ENCODE measurements at regions not wholly inside any gene's neighbourhood (a gene's known extent, or its start where the extent isn't known, plus 50 kb on each side); places are given as distances from the start of the nearest gene placed in this dataset.
"Not testable (repeated sequence)": the region's sequence is repeated elsewhere in the genome, so short reads cannot be mapped to it uniquely, and the experiment has no call there.

- not testable (repeated sequence) for H3K36me3 ChIP-seq (ENCODE audit: insufficient read depth, low read length); H3K9me3 ChIP-seq (ENCODE audit: control insufficient read depth, insufficient read depth, low read length); H3K4me1 ChIP-seq (ENCODE audit: insufficient read depth, low read length); H3K9ac ChIP-seq (ENCODE audit: low read depth, low read length)
Observed at GRCh38 chr7:115172397-115172796, 250.5 kb downstream of the MDFIC start.

GRCh38 chr7:115153769-115154477 lies 232.0 kb downstream of the MDFIC start:
- H3K9ac ChIP-seq (ENCODE audit: low read depth, low read length) = no peak overlapping the region
- H3K4me1 ChIP-seq (ENCODE audit: insufficient read depth, low read length) = no peaks in the 10 kb centered on the region
- H3K36me3 ChIP-seq (ENCODE audit: insufficient read depth, low read length) = no peaks in the 10 kb centered on the region
- no peaks in the 10 kb centered on the region for H3K9me3 ChIP-seq (ENCODE audit: control insufficient read depth, insufficient read depth, low read length)

- H3K4me1 ChIP-seq (ENCODE audit: insufficient read depth, low read length) = no peaks in the 10 kb centered on the region
- no peaks in the 10 kb centered on the region for H3K9me3 ChIP-seq (ENCODE audit: control insufficient read depth, insufficient read depth, low read length)
- no peaks in the 10 kb centered on the region for H3K36me3 ChIP-seq (ENCODE audit: insufficient read depth, low read length)
- H3K9ac ChIP-seq (ENCODE audit: low read depth, low read length) = no peak overlapping the region
Observed at GRCh38 chr7:115153176-115153575, 231.3 kb downstream of the MDFIC start.

GRCh38 chr7:115146148-115146547 lies 224.3 kb downstream of the MDFIC start:
- H3K9ac ChIP-seq (ENCODE audit: low read depth, low read length) = no peak overlapping the region
- no peaks in the 10 kb centered on the region for H3K4me1 ChIP-seq (ENCODE audit: insufficient read depth, low read length)
- H3K9me3 ChIP-seq (ENCODE audit: control insufficient read depth, insufficient read depth, low read length) = no peaks in the 10 kb centered on the region
- no peaks in the 10 kb centered on the region for H3K36me3 ChIP-seq (ENCODE audit: insufficient read depth, low read length)

- Histone ChIP-seq H3K4me1 (ENCODE audit: insufficient read depth, low read length) (no peaks in the 10 kb centered on the region), H3K9me3 (ENCODE audit: control insufficient read depth, insufficient read depth, low read length) (no peaks in the 10 kb centered on the region), H3K36me3 (ENCODE audit: insufficient read depth, low read length) (no peaks in the 10 kb centered on the region), H3K9ac (ENCODE audit: low read depth, low read length) (no peak overlapping the region)
Observed at GRCh38 chr7:115145512-115145911, 223.6 kb downstream of the MDFIC start.

- Histone ChIP-seq H3K4me1 (ENCODE audit: insufficient read depth, low read length) (no peaks in the 10 kb centered on the region), H3K9ac (ENCODE audit: low read depth, low read length) (no peak overlapping the region), H3K36me3 (ENCODE audit: insufficient read depth, low read length) (no peaks in the 10 kb centered on the region), H3K9me3 (ENCODE audit: control insufficient read depth, insufficient read depth, low read length) (no peaks in the 10 kb centered on the region)
Observed at GRCh38 chr7:115137816-115138215, 215.9 kb downstream of the MDFIC start.

GRCh38 chr7:115136796-115137443 lies 215.0 kb downstream of the MDFIC start:
- H3K9ac ChIP-seq (ENCODE audit: low read depth, low read length) = no peak overlapping the region
- no peaks in the 10 kb centered on the region for H3K36me3 ChIP-seq (ENCODE audit: insufficient read depth, low read length)
- no peaks in the 10 kb centered on the region for H3K9me3 ChIP-seq (ENCODE audit: control insufficient read depth, insufficient read depth, low read length)
- H3K4me1 ChIP-seq (ENCODE audit: insufficient read depth, low read length) = no peaks in the 10 kb centered on the region

- no peaks in the 10 kb centered on the region for H3K36me3 ChIP-seq (ENCODE audit: insufficient read depth, low read length)
- no peaks in the 10 kb centered on the region for H3K9me3 ChIP-seq (ENCODE audit: control insufficient read depth, insufficient read depth, low read length)
- H3K9ac ChIP-seq (ENCODE audit: low read depth, low read length) = no peak overlapping the region
- H3K4me1 ChIP-seq (ENCODE audit: insufficient read depth, low read length) = no peaks in the 10 kb centered on the region
Observed at GRCh38 chr7:115135769-115136410, 214.0 kb downstream of the MDFIC start.

GRCh38 chr7:115135146-115135545 lies 213.3 kb downstream of the MDFIC start:
- no peaks in the 10 kb centered on the region for H3K36me3 ChIP-seq (ENCODE audit: insufficient read depth, low read length)
- H3K4me1 ChIP-seq (ENCODE audit: insufficient read depth, low read length) = no peaks in the 10 kb centered on the region
- H3K9me3 ChIP-seq (ENCODE audit: control insufficient read depth, insufficient read depth, low read length) = no peaks in the 10 kb centered on the region
- H3K9ac ChIP-seq (ENCODE audit: low read depth, low read length) = no peak overlapping the region

- no peaks in the 10 kb centered on the region for H3K4me1 ChIP-seq (ENCODE audit: insufficient read depth, low read length)
- no peak overlapping the region for H3K9ac ChIP-seq (ENCODE audit: low read depth, low read length)
- H3K9me3 ChIP-seq (ENCODE audit: control insufficient read depth, insufficient read depth, low read length) = no peaks in the 10 kb centered on the region
- H3K36me3 ChIP-seq (ENCODE audit: insufficient read depth, low read length) = no peaks in the 10 kb centered on the region
Observed at GRCh38 chr7:115133248-115133647, 211.4 kb downstream of the MDFIC start.

- H3K36me3 ChIP-seq (ENCODE audit: insufficient read depth, low read length) = no peaks in the 10 kb centered on the region
- no peaks in the 10 kb centered on the region for H3K9me3 ChIP-seq (ENCODE audit: control insufficient read depth, insufficient read depth, low read length)
- no peaks in the 10 kb centered on the region for H3K4me1 ChIP-seq (ENCODE audit: insufficient read depth, low read length)
- H3K9ac ChIP-seq (ENCODE audit: low read depth, low read length) = no peak overlapping the region
Observed at GRCh38 chr7:115132096-115132495, 210.2 kb downstream of the MDFIC start.

GRCh38 chr7:115128154-115128553 lies 206.3 kb downstream of the MDFIC start:
- H3K9me3 ChIP-seq (ENCODE audit: control insufficient read depth, insufficient read depth, low read length) = no peaks in the 10 kb centered on the region
- H3K9ac ChIP-seq (ENCODE audit: low read depth, low read length) = no peak overlapping the region
- H3K36me3 ChIP-seq (ENCODE audit: insufficient read depth, low read length) = no peaks in the 10 kb centered on the region
- no peaks in the 10 kb centered on the region for H3K4me1 ChIP-seq (ENCODE audit: insufficient read depth, low read length)

- Histone ChIP-seq H3K4me1 (ENCODE audit: insufficient read depth, low read length) (no peaks in the 10 kb centered on the region), H3K9ac (ENCODE audit: low read depth, low read length) (no peak overlapping the region), H3K36me3 (ENCODE audit: insufficient read depth, low read length) (no peaks in the 10 kb centered on the region), H3K9me3 (ENCODE audit: control insufficient read depth, insufficient read depth, low read length) (no peaks in the 10 kb centered on the region)
Observed at GRCh38 chr7:115127399-115128021, 205.6 kb downstream of the MDFIC start.

- Histone ChIP-seq H3K4me1 (ENCODE audit: insufficient read depth, low read length) (no peaks in the 10 kb centered on the region), H3K9ac (ENCODE audit: low read depth, low read length) (no peak overlapping the region), H3K9me3 (ENCODE audit: control insufficient read depth, insufficient read depth, low read length) (no peaks in the 10 kb centered on the region), H3K36me3 (ENCODE audit: insufficient read depth, low read length) (no peaks in the 10 kb centered on the region)
Observed at GRCh38 chr7:115125750-115126149, 203.9 kb downstream of the MDFIC start.

GRCh38 chr7:115125312-115125711 lies 203.4 kb downstream of the MDFIC start:
- Histone ChIP-seq H3K9me3 (ENCODE audit: control insufficient read depth, insufficient read depth, low read length) (no peaks in the 10 kb centered on the region), H3K9ac (ENCODE audit: low read depth, low read length) (no peak overlapping the region), H3K36me3 (ENCODE audit: insufficient read depth, low read length) (no peaks in the 10 kb centered on the region), H3K4me1 (ENCODE audit: insufficient read depth, low read length) (no peaks in the 10 kb centered on the region)

Measured in ES-I3 (cell line).